ENCODE measurements at regions not wholly inside any gene's neighbourhood (a gene's known extent, or its start where the extent isn't known, plus 50 kb on each side); places are given as distances from the start of the nearest gene placed in this dataset.

- TF ChIP-seq ZNF395 (CRISPR knock-in tag; IDR thresholded peaks at IDR 0.05) = peak; percentile 96
- no peak for TF ChIP-seq PHB (CRISPR knock-in tag; IDR thresholded peaks at IDR 0.05)
- no peak for TF ChIP-seq NCOA4 (IDR thresholded peaks at IDR 0.05; ENCODE audit: partially characterized antibody)
- no peak for TF ChIP-seq SNIP1 (IDR thresholded peaks at IDR 0.05; ENCODE audit: low read depth)
- no peak for TF ChIP-seq ZNF507 (tag; conservative IDR thresholded peaks at IDR 0.05)
- TF ChIP-seq E4F1 (CRISPR knock-in tag; IDR thresholded peaks at IDR 0.05; ENCODE audit: borderline replicate concordance) = no peak
- no peak for TF ChIP-seq E2F5 (CRISPR knock-in tag; IDR thresholded peaks at IDR 0.05)
- TF ChIP-seq CBX3 (IDR thresholded peaks at IDR 0.05; ENCODE audit: borderline replicate concordance in 1 of 2, low read length in 2 of 2) = peak in 1 of 2 experiments; percentile 53; a peak in 1 of 3 replicates
- no peak; the same call in none of the 2 replicates for TF ChIP-seq ZNF324 (CRISPR knock-in tag; IDR thresholded peaks at IDR 0.05)
- no peak for TF ChIP-seq SP2 (IDR thresholded peaks at IDR 0.05; ENCODE audit: extremely low read depth, low read depth, low read length, poor library complexity, severe bottlenecking)
- TF ChIP-seq TCF15 (CRISPR knock-in tag; IDR thresholded peaks at IDR 0.05) = peak; percentile 61; the same call in 1 of the 2 replicates
- no peak for TF ChIP-seq ZC3H4 (CRISPR knock-in tag; IDR thresholded peaks at IDR 0.05; ENCODE audit: borderline replicate concordance)
- TF ChIP-seq ZNF408 (CRISPR knock-in tag; IDR thresholded peaks at IDR 0.05; ENCODE audit: low read depth) = no peak
- TF ChIP-seq ESRRB (CRISPR knock-in tag; IDR thresholded peaks at IDR 0.05; ENCODE audit: borderline replicate concordance) = peak; percentile 17; the same call in 1 of the 2 replicates
- TF ChIP-seq BCLAF1 (IDR thresholded peaks at IDR 0.05; ENCODE audit: borderline replicate concordance in 1 of 2, control insufficient read depth in 1 of 2, low read depth in 2 of 2, low read length in 1 of 2) = no peak
- TF ChIP-seq ZNF146 (CRISPR knock-in tag; IDR thresholded peaks at IDR 0.05; ENCODE audit: unreplicated experiment) = no peak
- no peak for TF ChIP-seq SMARCA5 (IDR thresholded peaks at IDR 0.05)
- no peak for TF ChIP-seq SNRNP70 (optimal IDR thresholded peaks at IDR 0.05; ENCODE audit: low read depth, low read length)
- TF ChIP-seq CHCHD3 (CRISPR knock-in tag; IDR thresholded peaks at IDR 0.05) = no peak
Observed at GRCh38 chr1:234980645-234981396, 147.8 kb downstream of the TOMM20 start (continued).

Measured in K562 (cell line).